K562 (cell line): ENCODE measurements at regions not wholly inside any gene's neighbourhood (a gene's known extent, or its start where the extent isn't known, plus 50 kb on each side); places are given as distances from the start of the nearest gene placed in this dataset.
"Not testable (repeated sequence)": the region's sequence is repeated elsewhere in the genome, so short reads cannot be mapped to it uniquely, and the experiment has no call there.

Experiments used
- ATAC-seq: fragments of 200-7000 bp; cut with Tn5 transposase; 3 replicates; pipeline ENCODE4 v1.9.1; 2020; ENCODE audit warnings: moderate library complexity
- BruUV-seq: library from RNA; stranded (reverse); fragments of 400-500 nt; replicated peaks from 2 replicates; lab custom pipeline; 2021; lab: Mats Ljungman, UMichigan
- CTCF ChIA-PET: fragments of 300-600 bp; formaldehyde crosslinking; extraction: SDS; loops from one replicate; lab custom pipeline; 2021; ENCODE audit warnings: low intra/inter-chr PET ratio; lab: Yijun Ruan, JAX
- POLR2A ChIA-PET: fragments of 300-600, 350-650 bp; sonication (Branson Sonifier 250); formaldehyde crosslinking; extraction: SDS; loops from one replicate; lab custom pipeline; 2021; ENCODE audit warnings: antibody characterized with exemption, inconsistent platforms; lab: Yijun Ruan, JAX
- DNase-seq, 4 experiments: peaks; one replicate each; pipeline versions ENCODE4 v3.0.0 to v3.0.0-alpha.2; 2011 to 2018; ENCODE audit warnings: low spot score in 3 of 4, mixed read lengths in 3 of 4; ENCODE audit errors: extremely low read depth in 1 of 4
- FAIRE-seq: peaks from 2 replicates; lab custom pipeline; 2011; peaks lifted over from hg19 to GRCh38; lab: Jason Lieb, UNC
- H2AFZ ChIP-seq: 2 replicates; pipeline ENCODE4 v1.6.0; 2011; ENCODE audit warnings: low read depth, low read length, control low read depth, inconsistent platforms
- H3K27ac ChIP-seq: fragments of 200-600 bp; 3 replicates; pipeline ENCODE4 v1.8.0; 2011; ENCODE audit warnings: low read depth, mild to moderate bottlenecking, control low read depth, inconsistent platforms, low read length, moderate library complexity, mixed read lengths; ENCODE audit errors: extremely low read depth
- H3K27me3 ChIP-seq, 2 experiments: fragments of 300-600 bp in 1 of 2; 2 replicates in 1 of 2; 3 replicates in 1 of 2; pipeline versions ENCODE4 v1.6.0 to v1.8.0; 2011; ENCODE audit warnings: inconsistent platforms in 2 of 2, low read length in 2 of 2, mild to moderate bottlenecking in 1 of 2, mixed read lengths in 1 of 2, moderate library complexity in 1 of 2; ENCODE audit not compliant: control insufficient read depth in 2 of 2, insufficient read depth in 2 of 2
- H3K36me3 ChIP-seq: fragments of 300-600 bp; 3 replicates; pipeline ENCODE4 v1.8.0; 2011; ENCODE audit warnings: mild to moderate bottlenecking, low read length, inconsistent platforms; ENCODE audit not compliant: control insufficient read depth, insufficient read depth
- H3K4me1 ChIP-seq, 2 experiments: fragments of 200-600 bp in 1 of 2; replicated peaks in 1 of 2; 2 replicates in 1 of 2; 3 replicates in 1 of 2; pipeline versions ENCODE4 v1.5.1 to v1.8.0; 2011; ENCODE audit warnings: inconsistent platforms in 2 of 2, low read length in 2 of 2, mild to moderate bottlenecking in 1 of 2, mixed read lengths in 1 of 2, moderate library complexity in 1 of 2; ENCODE audit not compliant: control insufficient read depth in 2 of 2, insufficient read depth in 2 of 2
- H3K4me2 ChIP-seq: 2 replicates; pipeline ENCODE4 v1.6.1; 2011; ENCODE audit warnings: low read length, control low read depth, inconsistent platforms, mixed read lengths; ENCODE audit not compliant: insufficient read depth
- H3K4me3 ChIP-seq: fragments of 200-600 bp; sonication (generic), shearing (Covaris generic); 2 replicates; pipeline ENCODE4 v1.5.1; 2016; ENCODE audit warnings: control low read depth, inconsistent platforms
- H3K79me2 ChIP-seq: fragments of 200-600 bp; 3 replicates; pipeline ENCODE4 v1.8.0; 2011; ENCODE audit warnings: low read length, inconsistent platforms; ENCODE audit not compliant: control insufficient read depth, insufficient read depth
- H3K9ac ChIP-seq, 2 experiments: 2 replicates each; pipeline versions ENCODE4 v1.6.0 to v1.6.1; 2011; ENCODE audit warnings: low read depth in 2 of 2, low read length in 2 of 2, control low read depth in 1 of 2, inconsistent platforms in 1 of 2, mild to moderate bottlenecking in 1 of 2, mixed read lengths in 1 of 2; ENCODE audit not compliant: insufficient read depth in 1 of 2
- H3K9me1 ChIP-seq: one replicate; pipeline ENCODE4 v1.6.0; 2011; ENCODE audit warnings: inconsistent platforms, mild to moderate bottlenecking, low read length, moderate library complexity; ENCODE audit not compliant: control insufficient read depth, insufficient read depth
- H3K9me3 ChIP-seq: replicated peaks from 2 replicates; pipeline ENCODE4 v1.5.1; 2011; ENCODE audit warnings: low read depth, low read length, inconsistent platforms; ENCODE audit not compliant: control insufficient read depth, insufficient read depth
- H4K20me1 ChIP-seq: replicated peaks from 2 replicates; pipeline ENCODE4 v1.6.1; 2011; ENCODE audit warnings: low read length, inconsistent platforms, mixed read lengths; ENCODE audit not compliant: control insufficient read depth, insufficient read depth
- NUFIP1 ChIP-seq: fragments of 450-650 bp; IDR thresholded peaks from 2 replicates; pipeline ENCODE4 v1.6.1; 2018; ENCODE audit not compliant: partially characterized antibody
- SRSF3 ChIP-seq: fragments of 200-400 bp; formaldehyde crosslinking; IDR thresholded peaks from 2 replicates; pipeline ENCODE4 v1.6.1; 2016; ENCODE audit warnings: mild to moderate bottlenecking, low read length, moderate library complexity; ENCODE audit not compliant: insufficient read depth
- WGBS: fragments of 100-300 bp; shearing (Covaris generic); methylation state at CpG from one replicate; pipeline ENCODE4 v1.1.6; 2016; ENCODE audit warnings: low coverage, mixed read lengths; ENCODE audit not compliant: insufficient coverage; ENCODE audit errors: missing lambda C conversion rate; 5-methylcytosine and 5-hydroxymethylcytosine counted together
- in situ Hi-C: fragments of 300-500 bp; cut with MboI; formaldehyde crosslinking; loops from 4 replicates; pipeline ENCODE4 v1.15.0; 2018; ENCODE audit warnings: inconsistent platforms, mixed read lengths
- intact Hi-C: fragments of 100-400 bp; cut with micrococcal nuclease; formaldehyde crosslinking; loops from 2 replicates; pipeline ENCODE4 v1.14.2; 2022

DNA sequence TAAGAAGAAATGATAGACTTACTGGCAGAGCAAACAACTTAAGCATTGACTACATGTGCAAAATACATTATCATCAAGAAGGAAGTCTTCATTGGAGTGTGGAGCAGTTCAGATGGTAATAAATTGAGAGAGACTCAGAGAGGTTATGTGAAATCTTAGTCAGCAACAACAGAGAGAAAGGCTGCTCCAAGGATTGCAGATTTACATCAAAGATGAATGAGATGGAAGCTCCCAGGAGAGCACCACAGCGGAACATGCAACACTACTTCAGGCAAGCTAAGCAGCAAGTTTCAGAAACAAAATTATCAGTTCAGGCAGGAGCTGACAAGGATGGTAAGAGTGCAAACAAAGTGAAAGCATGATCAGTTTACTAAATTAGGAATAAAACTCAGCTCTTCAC is 882.3 kb downstream of the LRFN5 start:
- intact Hi-C loops = no loop called here

DNA sequence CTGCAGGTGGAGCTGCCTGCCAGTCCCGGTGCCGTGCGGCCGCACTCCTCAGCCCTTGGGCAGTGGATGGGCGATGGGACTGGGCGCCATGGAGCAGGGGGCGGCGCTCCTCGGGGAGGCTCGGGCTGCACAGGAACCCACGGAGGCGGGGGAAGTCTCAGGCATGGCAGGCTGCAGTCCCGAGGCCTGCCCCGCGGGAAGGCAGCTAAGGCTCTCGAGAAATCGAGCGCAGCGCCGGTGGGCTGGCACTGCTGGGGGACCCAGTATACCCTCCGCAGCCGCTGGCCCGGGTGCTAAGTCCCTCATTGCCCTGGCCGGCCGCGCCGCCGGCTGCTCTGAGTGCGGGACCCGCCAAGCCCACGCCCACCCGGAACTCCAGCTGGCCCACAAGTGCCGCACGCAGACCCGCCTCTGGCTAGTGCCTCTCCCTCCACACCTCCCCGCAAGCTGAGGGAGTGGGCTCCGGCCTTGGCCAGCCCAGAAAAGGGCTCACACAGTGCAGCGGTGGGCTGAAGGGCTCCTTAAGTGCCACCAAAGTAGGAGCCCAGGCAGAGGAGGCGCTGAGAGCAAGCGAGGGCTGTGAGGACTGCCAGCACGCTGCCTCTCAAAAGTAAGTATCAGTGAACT is 875.8 kb downstream of the LRFN5 start:
- H3K36me3 ChIP-seq, H3K27ac ChIP-seq, in situ Hi-C loops, H2AFZ ChIP-seq, FAIRE-seq, H3K4me3 ChIP-seq, H3K4me1 ChIP-seq, H3K9ac ChIP-seq, H3K79me2 ChIP-seq, POLR2A ChIA-PET, intact Hi-C loops, H3K4me2 ChIP-seq, H3K9me1 ChIP-seq, H4K20me1 ChIP-seq, ATAC-seq, CTCF ChIA-PET, DNase-seq, BruUV-seq, H3K9me3 ChIP-seq, H3K27me3 ChIP-seq: not testable (repeated sequence)
- 0% methylated on average over 8 of the region's 41 CpGs for WGBS

More for the DNA sequence above, 882.3 kb downstream of the LRFN5 start:
- Histone ChIP-seq H2AFZ (no peak overlapping the region), H3K27me3 (no peaks in the 10 kb centered on the region), H3K4me1 (no peaks in the 10 kb centered on the region), H4K20me1 (no peaks in the 10 kb centered on the region), H3K27ac (no peak overlapping the region), H3K9ac (no peak overlapping the region), H3K79me2 (no peaks in the 10 kb centered on the region), H3K4me2 (no peak overlapping the region), H3K36me3 (no peaks in the 10 kb centered on the region), H3K9me3 (no peaks in the 10 kb centered on the region), H3K9me1 (no peaks in the 10 kb centered on the region), H3K4me3 (no peak overlapping the region)
- in situ Hi-C loops = no loop called here
- 0% methylated on average over 1 of the region's 1 CpG for WGBS
- no TSS peak for BruUV-seq
- no peak for DNase-seq
- no peak for ATAC-seq
- TF ChIP-seq SRSF3 (no peak), NUFIP1 (no peak)
- ChIA-PET CTCF (no interaction called here), POLR2A (no interaction called here)
- no peak for FAIRE-seq

DNA sequence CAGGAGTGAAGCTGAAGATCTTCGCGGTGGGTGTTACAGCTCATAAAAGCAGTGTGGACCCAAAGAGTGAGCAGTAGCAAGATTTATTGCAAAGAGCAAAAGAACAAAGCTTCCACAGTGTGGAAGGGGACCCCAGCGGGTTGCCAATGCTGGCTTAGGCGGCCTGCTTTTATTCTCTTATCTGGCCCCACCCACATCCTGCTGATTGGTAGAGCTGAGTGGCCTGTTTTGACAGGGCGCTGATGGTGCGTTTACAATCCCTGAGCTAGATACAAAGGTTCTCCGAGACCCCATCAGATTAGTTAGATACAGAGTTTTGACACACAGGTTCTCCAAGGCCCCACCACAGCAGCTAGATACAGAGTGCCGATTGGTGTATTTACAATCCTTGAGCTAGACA is 875.0 kb downstream of the LRFN5 start:
- H3K36me3 ChIP-seq, ATAC-seq, H2AFZ ChIP-seq, FAIRE-seq, POLR2A ChIA-PET, H3K4me2 ChIP-seq, CTCF ChIA-PET, H3K9me3 ChIP-seq, H3K4me1 ChIP-seq, H4K20me1 ChIP-seq, H3K4me3 ChIP-seq, intact Hi-C loops, DNase-seq, in situ Hi-C loops, H3K27ac ChIP-seq, BruUV-seq, H3K79me2 ChIP-seq, H3K9ac ChIP-seq, H3K27me3 ChIP-seq, H3K9me1 ChIP-seq: not testable (repeated sequence)
- WGBS = 4% methylated on average over 4 of the region's 8 CpGs
